HG03280 (cell line): ENCODE measurements at regions not wholly inside any gene's neighbourhood (a gene's known extent, or its start where the extent isn't known, plus 50 kb on each side); places are given as distances from the start of the nearest gene placed in this dataset.

ENCODE experiments used
- ATAC-seq: cut with Tn5 transposase; IDR thresholded peaks from one replicate; pipeline ENCODE4 v1.9.1; 2021; ENCODE audit warnings: mild to moderate bottlenecking, moderate library complexity; ENCODE audit not compliant: unreplicated experiment

DNA sequence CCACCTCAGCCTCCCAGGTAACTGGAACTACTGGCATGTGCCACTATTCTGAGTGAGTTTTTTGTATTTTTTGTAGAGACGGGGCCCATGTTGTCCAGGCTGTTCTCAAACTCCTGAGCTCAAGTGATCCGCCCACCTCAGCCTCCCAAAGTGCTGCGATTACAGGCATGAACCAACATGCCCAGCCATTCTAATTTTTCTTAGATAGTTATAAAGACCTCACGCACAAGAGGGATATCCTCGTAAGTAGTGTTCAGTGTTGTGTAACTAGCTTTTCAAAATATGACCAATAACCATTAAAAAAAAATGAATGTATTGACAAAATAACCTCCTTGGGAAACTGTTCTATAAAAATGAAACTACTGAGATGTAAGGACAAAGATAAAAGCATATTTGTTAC is 90.5 kb upstream of the FERD3L start:
- no peak for ATAC-seq

- no peak for ATAC-seq
These were observed 79.7 kb upstream of the FERD3L start for GRCh38 chr7:19224951-19225350.

DNA sequence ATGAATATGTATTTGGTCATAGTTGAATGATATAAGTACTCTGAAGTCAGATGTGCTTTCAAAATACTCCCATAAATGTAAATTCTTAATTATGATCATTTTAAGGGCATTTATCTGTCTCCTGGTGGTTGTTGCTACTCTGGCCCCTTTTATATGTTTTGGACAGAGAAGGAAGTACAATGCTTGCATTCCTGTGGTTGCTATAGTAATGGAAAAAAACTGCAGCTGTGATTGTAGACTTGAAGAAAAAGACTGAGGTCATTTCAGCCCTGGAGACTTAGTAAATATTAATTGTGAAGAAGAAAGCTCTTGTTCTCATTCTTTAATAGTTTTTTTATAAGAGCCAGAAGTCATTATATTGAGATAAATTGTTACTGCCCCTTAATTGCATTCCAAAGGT is 70.2 kb upstream of the FERD3L start:
- ATAC-seq, result no peak

- ATAC-seq, result no peak
These were observed 68.5 kb upstream of the FERD3L start for GRCh38 chr7:19213746-19214145.

- ATAC-seq, result no peak
These were observed 65.7 kb upstream of the FERD3L start for GRCh38 chr7:19210893-19211413.

GRCh38 chr7:19209166-19209696 is 64.0 kb upstream of the FERD3L start:
- no peak for ATAC-seq

DNA sequence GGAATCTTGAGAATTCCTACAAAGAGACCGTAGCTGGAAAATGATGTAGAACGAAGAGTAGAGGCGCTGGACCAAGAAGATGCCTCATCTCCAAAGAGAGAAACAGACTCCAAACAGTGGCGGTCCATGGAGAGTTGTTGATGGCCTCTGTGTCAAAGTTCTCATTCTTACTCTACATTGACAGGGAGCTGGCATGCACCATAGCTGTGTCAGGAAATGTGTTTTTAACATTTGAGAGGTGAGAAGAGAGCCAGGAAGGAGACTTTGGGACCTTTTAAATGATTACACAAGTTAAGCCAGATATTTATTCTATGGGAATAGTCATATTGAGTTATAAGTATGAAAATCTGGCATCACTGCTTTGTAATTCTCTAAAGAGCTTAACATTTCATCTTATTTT is 61.5 kb upstream of the FERD3L start:
- ATAC-seq, result no peak

- ATAC-seq, result no peak
These were observed 58.5 kb upstream of the FERD3L start for GRCh38 chr7:19203686-19204085.

GRCh38 chr7:19202599-19202998 is 57.4 kb upstream of the FERD3L start:
- ATAC-seq, result no peak
